Amniotic stem cell (primary cell): ENCODE measurements at regions not wholly inside any gene's neighbourhood (a gene's known extent, or its start where the extent isn't known, plus 50 kb on each side); places are given as distances from the start of the nearest gene placed in this dataset.
"Not testable (repeated sequence)": the region's sequence is repeated elsewhere in the genome, so short reads cannot be mapped to it uniquely, and the experiment has no call there.

Experiments
- DNase-seq: peaks from one replicate; lab custom pipeline; 2025; lab: John Stamatoyannopoulos, UW

GRCh38 chr13:73671732-73672131 is 462.5 kb downstream of the KLF12 start:
- no peak for DNase-seq

- no peak for DNase-seq
These were observed 463.2 kb downstream of the KLF12 start for GRCh38 chr13:73671011-73671410.

GRCh38 chr13:73667756-73668155 is 466.4 kb downstream of the KLF12 start:
- no peak for DNase-seq

GRCh38 chr13:73665261-73665660 is 468.9 kb downstream of the KLF12 start:
- DNase-seq = no peak

- no peak for DNase-seq
These were observed 469.4 kb downstream of the KLF12 start for GRCh38 chr13:73664851-73665250.

- no peak for DNase-seq
These were observed 471.4 kb downstream of the KLF12 start for GRCh38 chr13:73662833-73663232.

- no peak for DNase-seq
These were observed 472.3 kb downstream of the KLF12 start for GRCh38 chr13:73661687-73662425.

- DNase-seq = no peak
These were observed 473.1 kb downstream of the KLF12 start for GRCh38 chr13:73661066-73661465.

- no peak for DNase-seq
These were observed 475.6 kb downstream of the KLF12 start for GRCh38 chr13:73658639-73659038.

- DNase-seq = no peak
These were observed 476.2 kb downstream of the KLF12 start for GRCh38 chr13:73657821-73658540.

GRCh38 chr13:73656863-73657262 is 477.3 kb downstream of the KLF12 start:
- no peak for DNase-seq

GRCh38 chr13:73653688-73654087 is 480.5 kb downstream of the KLF12 start:
- DNase-seq = no peak

- no peak for DNase-seq
These were observed 486.8 kb downstream of the KLF12 start for GRCh38 chr13:73647417-73647816.

GRCh38 chr13:73640476-73641179 is 493.6 kb downstream of the KLF12 start:
- not testable (repeated sequence) for DNase-seq

- DNase-seq = no peak
These were observed 498.9 kb downstream of the KLF12 start for GRCh38 chr13:73635166-73635787.

- no peak for DNase-seq
These were observed 500.3 kb downstream of the KLF12 start for GRCh38 chr13:73633817-73634460.

GRCh38 chr13:73631411-73631810 is 502.8 kb downstream of the KLF12 start:
- no peak for DNase-seq

GRCh38 chr13:73625562-73626339 is 508.5 kb downstream of the KLF12 start:
- DNase-seq = no peak

- DNase-seq = no peak
These were observed 510.9 kb downstream of the KLF12 start for GRCh38 chr13:73623281-73623680.

- no peak for DNase-seq
These were observed 511.8 kb downstream of the KLF12 start for GRCh38 chr13:73622381-73622780.

GRCh38 chr13:73618275-73618865 is 515.8 kb downstream of the KLF12 start:
- no peak for DNase-seq
